Activated CD8-positive, alpha-beta T cell treated with anti-CD3 and anti-CD28 coated beads for 36 hours (primary cell): ENCODE measurements at regions not wholly inside any gene's neighbourhood (a gene's known extent, or its start where the extent isn't known, plus 50 kb on each side); places are given as distances from the start of the nearest gene placed in this dataset.

Experiments used
- ATAC-seq: fragments of 200-7000 bp; cut with Tn5 transposase; one replicate; pipeline ENCODE4 v1.10.0; 2021; ENCODE audit warnings: mild to moderate bottlenecking, moderate library complexity
- CTCF ChIA-PET: fragments of 350-600 bp; sonication (Branson Sonifier 250); formaldehyde crosslinking; loops from one replicate; lab custom pipeline; 2021; ENCODE audit warnings: antibody characterized with exemption; lab: Charles Lee
- POLR2A ChIA-PET: fragments of 350-600 bp; sonication (Branson Sonifier 250); formaldehyde crosslinking; loops from one replicate; lab custom pipeline; 2021; ENCODE audit warnings: antibody characterized with exemption; lab: Charles Lee
- DNase-seq: peaks from one replicate; pipeline ENCODE4 v3.0.0-alpha.2; 2020
- H3K27ac Mint-ChIP-seq: one replicate; pipeline ENCODE4 v1.8.0; 2021; ENCODE audit warnings: mild to moderate bottlenecking, mixed read lengths
- H3K27me3 Mint-ChIP-seq: one replicate; pipeline ENCODE4 v1.8.0; 2021; ENCODE audit warnings: mixed read lengths
- H3K36me3 Mint-ChIP-seq: one replicate; pipeline ENCODE4 v1.8.0; 2021; ENCODE audit warnings: low read depth, mixed read lengths
- H3K4me1 Mint-ChIP-seq: one replicate; pipeline ENCODE4 v1.8.0; 2021; ENCODE audit warnings: low read depth, mixed read lengths
- H3K4me3 Mint-ChIP-seq: one replicate; pipeline ENCODE4 v1.8.0; 2021; ENCODE audit warnings: mild to moderate bottlenecking, moderate library complexity, mixed read lengths
- H3K9me3 Mint-ChIP-seq: one replicate; pipeline ENCODE4 v1.8.0; 2021; ENCODE audit warnings: mixed read lengths
- intact Hi-C: fragments of 100-400 bp; cut with micrococcal nuclease; formaldehyde crosslinking; loops from one replicate; pipeline ENCODE4 v1.10.0; 2022
- TF ChIP-seq, protein P1 (sequence below): fragments of 200-600 bp; IDR thresholded peaks from one replicate; pipeline ENCODE4 v1.8.0; 2022; ENCODE audit warnings: antibody characterized with exemption, mild to moderate bottlenecking

DNA sequence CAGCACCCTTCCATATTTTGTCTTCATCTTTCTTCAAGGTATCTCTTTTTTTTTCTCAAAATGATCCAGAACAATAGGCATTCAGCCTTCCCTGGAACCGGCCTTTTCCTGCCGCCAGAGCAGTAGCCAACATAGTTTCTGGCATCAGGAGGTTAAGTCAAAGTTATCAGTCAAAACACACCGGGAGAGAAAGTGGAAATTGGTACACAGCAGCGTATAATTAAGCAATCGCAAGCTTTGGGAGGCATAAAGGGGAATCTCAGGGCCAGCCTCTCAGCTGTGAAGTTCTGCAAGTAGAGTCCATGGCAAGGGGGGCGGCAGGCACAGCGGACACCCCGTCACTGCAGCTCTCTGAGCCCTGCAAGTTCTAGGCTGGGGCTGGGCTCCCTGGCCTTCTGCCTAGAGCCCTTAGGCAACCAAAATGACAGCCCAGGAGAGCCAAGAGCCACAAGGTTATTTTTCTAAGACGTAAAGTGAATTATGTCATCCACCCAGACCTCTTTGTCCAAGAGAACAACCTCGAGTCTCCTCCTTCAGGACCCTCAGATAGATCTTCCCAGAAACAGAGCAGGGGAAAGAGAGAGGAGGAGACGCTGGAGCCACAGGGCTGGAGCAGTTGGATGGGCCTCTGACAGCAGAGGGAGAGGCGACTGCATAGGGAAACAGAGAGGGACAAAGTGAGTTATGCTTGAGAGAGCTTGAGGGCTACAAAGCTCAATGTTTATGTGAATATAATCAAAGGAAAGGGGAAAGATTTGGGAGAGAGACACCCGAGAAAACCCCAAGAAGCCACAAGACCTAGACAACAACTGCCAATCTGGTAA, 114.7 kb downstream of the BCL2L11 start:
- intact Hi-C loops = no loop called here
- POLR2A ChIA-PET = no interaction called here
- peaks cover 7% of the 10 kb centered on the region for H3K9me3 Mint-ChIP-seq

DNA sequence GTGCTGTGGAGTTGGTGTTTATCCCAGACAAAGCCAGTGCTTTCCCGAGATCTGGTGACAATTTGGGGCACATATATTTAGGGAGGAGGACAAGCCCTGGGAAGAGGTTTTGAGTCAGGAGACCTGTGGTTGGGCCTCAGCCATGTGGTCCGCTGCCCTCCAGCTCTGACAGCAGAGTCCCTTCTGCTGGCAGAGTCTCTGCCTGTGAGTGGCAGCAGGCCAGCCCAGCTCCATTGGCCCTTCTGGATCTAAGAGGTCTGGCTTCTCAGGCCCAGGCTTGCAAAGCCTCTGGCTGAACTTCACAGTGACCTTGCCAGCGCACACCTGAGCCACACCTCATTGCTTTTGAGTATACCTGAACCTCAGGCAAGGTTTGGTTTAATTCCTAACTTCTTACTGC, 115.3 kb downstream of the BCL2L11 start:
- ChIA-PET CTCF (no interaction called here), POLR2A (no interaction called here)
- no peak overlapping the region for H3K27ac Mint-ChIP-seq
- no peak for ATAC-seq
- intact Hi-C loops = no loop called here
- TF ChIP-seq, protein P1, sequence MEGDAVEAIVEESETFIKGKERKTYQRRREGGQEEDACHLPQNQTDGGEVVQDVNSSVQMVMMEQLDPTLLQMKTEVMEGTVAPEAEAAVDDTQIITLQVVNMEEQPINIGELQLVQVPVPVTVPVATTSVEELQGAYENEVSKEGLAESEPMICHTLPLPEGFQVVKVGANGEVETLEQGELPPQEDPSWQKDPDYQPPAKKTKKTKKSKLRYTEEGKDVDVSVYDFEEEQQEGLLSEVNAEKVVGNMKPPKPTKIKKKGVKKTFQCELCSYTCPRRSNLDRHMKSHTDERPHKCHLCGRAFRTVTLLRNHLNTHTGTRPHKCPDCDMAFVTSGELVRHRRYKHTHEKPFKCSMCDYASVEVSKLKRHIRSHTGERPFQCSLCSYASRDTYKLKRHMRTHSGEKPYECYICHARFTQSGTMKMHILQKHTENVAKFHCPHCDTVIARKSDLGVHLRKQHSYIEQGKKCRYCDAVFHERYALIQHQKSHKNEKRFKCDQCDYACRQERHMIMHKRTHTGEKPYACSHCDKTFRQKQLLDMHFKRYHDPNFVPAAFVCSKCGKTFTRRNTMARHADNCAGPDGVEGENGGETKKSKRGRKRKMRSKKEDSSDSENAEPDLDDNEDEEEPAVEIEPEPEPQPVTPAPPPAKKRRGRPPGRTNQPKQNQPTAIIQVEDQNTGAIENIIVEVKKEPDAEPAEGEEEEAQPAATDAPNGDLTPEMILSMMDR = no peak
- H3K4me1 Mint-ChIP-seq = peaks cover 6% of the 10 kb centered on the region
- DNase-seq = no peak
- no peaks in the 10 kb centered on the region for H3K27me3 Mint-ChIP-seq
- H3K4me3 Mint-ChIP-seq = no peak overlapping the region
- H3K36me3 Mint-ChIP-seq = no peaks in the 10 kb centered on the region
- H3K9me3 Mint-ChIP-seq = peaks cover 7% of the 10 kb centered on the region

More for the DNA sequence above, 114.7 kb downstream of the BCL2L11 start:
- no peaks in the 10 kb centered on the region for H3K27me3 Mint-ChIP-seq
- H3K27ac Mint-ChIP-seq = no peak overlapping the region
- TF ChIP-seq, protein P1 = no peak
- ATAC-seq (no peak), DNase-seq (no peak)
- CTCF ChIA-PET = no interaction called here
- peaks cover 6% of the 10 kb centered on the region for H3K4me1 Mint-ChIP-seq
- H3K36me3 Mint-ChIP-seq = no peaks in the 10 kb centered on the region
- H3K4me3 Mint-ChIP-seq = no peak overlapping the region

DNA sequence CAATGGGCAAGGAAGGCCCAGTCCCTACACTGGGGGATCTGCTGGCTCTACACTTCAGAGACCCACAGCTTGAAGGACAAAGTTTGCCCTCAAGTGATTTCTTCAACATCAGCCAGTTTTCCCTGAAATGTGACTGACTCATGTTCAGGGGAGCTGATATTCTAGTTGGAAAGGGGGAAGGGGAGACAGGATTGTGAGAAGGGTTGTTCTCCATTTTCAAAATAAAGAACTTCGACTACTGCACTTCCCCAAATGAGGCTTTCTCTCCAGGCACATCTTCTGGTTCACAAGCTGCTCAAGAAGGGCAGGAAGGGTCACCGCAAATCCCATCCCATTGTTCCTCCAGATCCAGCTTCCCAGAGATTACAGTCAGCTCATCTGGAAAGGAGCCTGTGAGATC, 117.6 kb downstream of the BCL2L11 start:
- Mint-ChIP-seq H3K27me3 (no peaks in the 10 kb centered on the region), H3K36me3 (no peaks in the 10 kb centered on the region), H3K4me1 (peaks cover 6% of the 10 kb centered on the region), H3K9me3 (no peaks in the 10 kb centered on the region), H3K27ac (no peak overlapping the region), H3K4me3 (no peak overlapping the region)
- CTCF ChIA-PET = no interaction called here
- intact Hi-C loops = no loop called here
- POLR2A ChIA-PET = no interaction called here
- TF ChIP-seq, protein P1 = no peak
- DNase-seq (no peak), ATAC-seq (no peak)

DNA sequence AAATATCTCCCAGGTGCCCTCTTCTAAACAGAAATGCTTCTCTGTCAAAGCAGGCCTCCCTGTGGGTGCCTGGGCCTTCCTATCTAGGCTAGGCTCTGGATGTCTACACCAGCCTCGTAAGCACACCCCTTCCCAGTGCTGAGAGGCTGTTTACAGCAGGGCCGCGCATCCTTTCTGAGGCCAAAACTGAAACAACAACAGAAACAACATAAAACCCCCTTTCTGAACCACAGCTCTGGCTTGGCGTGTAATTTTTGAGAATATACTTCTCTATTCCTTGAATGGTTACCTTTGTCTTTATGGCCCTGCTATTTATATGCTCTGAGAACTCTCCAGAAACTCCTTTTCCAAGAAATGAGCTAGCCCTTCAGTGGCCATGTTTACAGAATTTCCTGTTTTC, 118.4 kb downstream of the BCL2L11 start:
- H3K4me1 Mint-ChIP-seq = peaks cover 6% of the 10 kb centered on the region
- POLR2A ChIA-PET = interaction anchor here (1.0 to 1.1 kb wide), 2 partner anchors 43 to 118 kb away, joined by 3 to 4 read pairs; no protein-coding TSS in a partner anchor
- CTCF ChIA-PET = no interaction called here
- H3K9me3 Mint-ChIP-seq = no peaks in the 10 kb centered on the region
- peak; percentile 19 for DNase-seq
- H3K27me3 Mint-ChIP-seq = no peaks in the 10 kb centered on the region
- no peaks in the 10 kb centered on the region for H3K36me3 Mint-ChIP-seq
- TF ChIP-seq, protein P1 = no peak
- H3K4me3 Mint-ChIP-seq = no peak overlapping the region
- no peak overlapping the region for H3K27ac Mint-ChIP-seq
- intact Hi-C loops = no loop called here
- ATAC-seq = peak; percentile 61

DNA sequence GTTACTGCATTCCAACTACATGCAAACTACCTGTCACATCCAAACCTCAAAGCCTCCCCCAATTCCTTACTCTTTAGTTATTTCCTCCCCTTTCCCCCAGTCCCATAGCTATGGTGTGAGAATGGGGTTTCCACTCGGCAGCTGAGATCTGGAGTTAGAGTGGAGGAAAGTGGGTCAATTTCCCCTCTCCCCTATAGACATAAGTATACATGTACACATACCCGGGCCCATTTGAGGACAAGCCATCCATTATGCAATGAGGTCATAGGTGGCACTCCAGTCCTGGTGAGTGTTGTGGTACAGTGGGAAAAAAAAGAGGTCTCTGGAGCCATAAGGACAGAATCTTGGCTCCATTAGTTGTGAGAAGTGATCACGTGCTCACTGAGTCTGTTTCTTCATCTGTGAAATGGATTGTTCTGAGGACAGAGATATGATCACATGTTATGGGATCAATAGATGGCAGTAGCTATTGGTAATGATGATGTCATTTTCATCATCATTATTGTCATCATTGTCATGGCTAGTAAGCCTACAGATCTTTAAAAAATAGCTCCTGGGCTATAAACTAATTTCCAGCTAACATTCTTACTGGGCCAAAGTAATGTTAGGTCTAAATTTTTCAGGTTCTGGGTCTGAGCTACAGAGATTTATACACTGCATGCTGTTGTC, 119.0 kb downstream of the BCL2L11 start:
- peaks cover 6% of the 10 kb centered on the region for H3K4me1 Mint-ChIP-seq
- TF ChIP-seq, protein P1 = no peak
- H3K27me3 Mint-ChIP-seq = no peaks in the 10 kb centered on the region
- no peak overlapping the region for H3K4me3 Mint-ChIP-seq
- H3K27ac Mint-ChIP-seq = no peak overlapping the region
- ChIA-PET POLR2A (interaction anchor here (1.0 to 1.1 kb wide), 2 partner anchors 43 to 118 kb away, joined by 3 to 4 read pairs; no protein-coding TSS in a partner anchor), CTCF (interaction anchor here (0.6 kb wide), 1 partner anchor 145 kb away, joined by 4 read pairs; no protein-coding TSS in a partner anchor)
- no peaks in the 10 kb centered on the region for H3K9me3 Mint-ChIP-seq
- no peak for ATAC-seq
- no peaks in the 10 kb centered on the region for H3K36me3 Mint-ChIP-seq
- intact Hi-C loops = no loop called here
- no peak for DNase-seq
